Right renal cortex interstitium (tissue), 3 donors: ENCODE measurements at regions not wholly inside any gene's neighbourhood (a gene's known extent, or its start where the extent isn't known, plus 50 kb on each side); places are given as distances from the start of the nearest gene placed in this dataset.
A peak's percentile ranks its signal among the peaks of the same experiment; 100 is the strongest.

Source experiments
- DNase-seq, 3 donors: peaks; one replicate each; pipeline ENCODE4 v3.0.0-alpha.2; 2013; ENCODE audit warnings: low read depth in 3 of 3, low spot score in 2 of 3

DNA sequence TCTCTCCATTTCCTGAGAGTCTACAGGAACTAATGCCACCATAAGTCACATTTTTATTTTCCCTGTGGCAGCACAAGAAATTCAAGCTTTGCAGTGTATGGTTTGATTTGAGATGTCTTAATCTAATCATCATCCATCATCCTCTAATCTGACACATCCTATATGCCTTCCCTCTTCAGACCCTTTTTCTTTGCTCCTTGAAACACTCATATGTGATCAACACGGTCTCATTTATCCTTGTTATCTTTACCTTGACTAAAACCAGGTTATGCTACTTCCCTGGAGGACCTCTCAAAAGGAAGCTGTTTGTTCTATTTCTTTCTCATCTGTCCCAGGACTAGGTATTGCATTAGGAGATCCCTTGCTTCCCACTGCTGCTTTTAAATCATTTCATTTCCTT is 146.9 kb upstream of the MRPS30 start:
- no peak for DNase-seq

- no peak for DNase-seq
Measured at GRCh38 chr5:44660251-44660650, 148.5 kb upstream of the MRPS30 start.

- peak in 1 of 3 donors; percentile 32 for DNase-seq
Measured at GRCh38 chr5:44659334-44659733, 149.4 kb upstream of the MRPS30 start.

GRCh38 chr5:44652674-44653073 is 156.1 kb upstream of the MRPS30 start:
- no peak for DNase-seq

GRCh38 chr5:44646016-44646415 is 162.7 kb upstream of the MRPS30 start:
- no peak for DNase-seq

DNA sequence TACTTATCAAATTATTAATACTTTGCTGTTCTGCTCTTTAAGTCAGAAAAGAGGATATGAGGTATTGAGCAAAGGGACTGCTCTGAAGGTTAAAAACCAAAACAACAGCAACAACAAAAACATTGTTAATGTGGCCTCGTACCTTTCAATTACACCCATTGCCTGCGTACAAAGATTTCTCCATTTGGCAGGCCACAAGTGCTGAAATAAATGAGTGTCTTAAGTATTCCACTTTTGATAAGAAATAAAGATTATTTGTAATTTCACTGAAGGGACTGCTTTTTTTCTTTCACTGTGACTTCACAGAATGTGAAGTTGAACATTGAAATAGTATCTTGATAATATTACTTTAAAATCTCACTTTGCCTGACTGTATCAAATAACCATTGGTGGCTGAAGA is 163.2 kb upstream of the MRPS30 start:
- DNase-seq, result no peak

DNA sequence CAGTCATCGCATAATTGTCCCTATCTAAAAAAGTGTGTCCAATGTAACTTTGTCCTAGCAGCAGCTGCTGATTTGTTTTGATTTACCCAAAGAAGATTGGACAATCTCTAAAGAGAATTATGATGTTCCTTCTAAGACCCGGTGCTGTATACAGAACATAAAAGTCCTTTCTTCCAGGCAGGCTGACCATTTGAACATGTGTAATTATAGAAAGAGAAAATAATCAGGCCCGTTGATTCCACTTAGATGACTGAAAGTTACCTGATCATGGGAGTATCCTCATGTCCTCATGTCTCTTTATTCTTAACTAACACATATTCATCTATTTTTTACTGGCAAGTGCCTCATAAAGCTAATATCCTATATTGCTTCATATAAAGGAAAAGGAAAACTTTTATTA is 164.1 kb upstream of the MRPS30 start:
- DNase-seq, result no peak

DNA sequence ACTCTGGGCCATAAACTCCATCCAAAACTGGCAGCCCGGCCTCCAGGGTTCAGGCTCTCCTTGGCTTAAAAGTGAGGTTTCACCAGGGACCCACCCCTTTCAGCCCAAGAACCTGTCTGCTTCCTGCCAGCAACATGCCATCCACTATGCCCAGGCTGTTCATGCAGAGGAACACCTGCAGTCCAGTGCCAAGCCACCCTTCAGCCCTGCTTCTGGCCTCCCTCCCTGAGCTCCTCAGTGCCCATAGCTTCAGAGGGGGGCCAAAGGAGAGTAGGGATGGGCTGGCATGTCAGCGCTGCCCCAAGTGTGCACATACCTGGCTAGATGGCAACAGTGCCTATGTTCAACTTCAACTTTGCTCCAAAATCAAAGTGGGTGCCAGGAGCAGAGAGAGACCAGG is 166.9 kb upstream of the MRPS30 start:
- DNase-seq, result no peak

- DNase-seq, result no peak
Measured at GRCh38 chr5:44640945-44641456, 167.7 kb upstream of the MRPS30 start.

GRCh38 chr5:44637916-44638869 is 170.6 kb upstream of the MRPS30 start:
- no peak for DNase-seq

DNA sequence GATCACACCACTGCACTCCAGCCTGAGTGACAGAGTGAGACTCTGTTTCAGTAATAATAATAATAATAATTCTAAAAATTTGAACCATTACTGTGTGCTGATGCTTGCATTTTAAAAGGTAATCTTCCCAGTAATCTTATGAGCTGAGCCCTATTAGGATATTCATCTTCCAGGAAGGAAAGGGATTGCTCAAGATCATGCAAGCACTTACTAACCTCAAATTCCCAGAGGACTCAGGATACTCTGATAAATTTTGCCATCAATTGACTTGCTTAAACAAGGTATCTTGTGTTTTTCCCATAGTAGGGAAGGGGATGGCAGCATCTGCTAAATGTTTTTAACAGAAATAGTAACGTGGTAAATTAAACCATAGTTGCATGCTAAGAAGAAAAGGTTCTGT is 176.4 kb upstream of the MRPS30 start:
- DNase-seq, result no peak

DNA sequence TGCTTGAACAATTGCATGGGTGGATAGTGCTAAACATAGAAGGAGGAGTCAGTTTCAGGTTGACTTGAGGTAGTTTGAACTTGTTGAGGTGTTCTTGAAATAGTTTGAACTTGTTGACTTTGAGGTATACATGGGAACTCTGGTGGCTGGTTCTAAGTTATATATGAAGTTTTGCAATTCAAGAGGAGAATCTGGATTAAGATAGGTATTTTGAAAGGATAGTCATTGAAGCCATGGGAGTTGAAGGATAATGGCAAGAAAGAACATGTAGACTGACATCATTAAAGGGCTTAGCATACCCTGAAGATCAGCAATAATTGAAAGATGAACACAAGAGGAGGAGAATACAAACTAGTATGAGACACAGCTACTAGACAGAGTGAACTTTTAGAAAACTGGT is 181.9 kb upstream of the MRPS30 start:
- no peak for DNase-seq

GRCh38 chr5:44622331-44622730 is 186.4 kb upstream of the MRPS30 start:
- DNase-seq, result no peak

DNA sequence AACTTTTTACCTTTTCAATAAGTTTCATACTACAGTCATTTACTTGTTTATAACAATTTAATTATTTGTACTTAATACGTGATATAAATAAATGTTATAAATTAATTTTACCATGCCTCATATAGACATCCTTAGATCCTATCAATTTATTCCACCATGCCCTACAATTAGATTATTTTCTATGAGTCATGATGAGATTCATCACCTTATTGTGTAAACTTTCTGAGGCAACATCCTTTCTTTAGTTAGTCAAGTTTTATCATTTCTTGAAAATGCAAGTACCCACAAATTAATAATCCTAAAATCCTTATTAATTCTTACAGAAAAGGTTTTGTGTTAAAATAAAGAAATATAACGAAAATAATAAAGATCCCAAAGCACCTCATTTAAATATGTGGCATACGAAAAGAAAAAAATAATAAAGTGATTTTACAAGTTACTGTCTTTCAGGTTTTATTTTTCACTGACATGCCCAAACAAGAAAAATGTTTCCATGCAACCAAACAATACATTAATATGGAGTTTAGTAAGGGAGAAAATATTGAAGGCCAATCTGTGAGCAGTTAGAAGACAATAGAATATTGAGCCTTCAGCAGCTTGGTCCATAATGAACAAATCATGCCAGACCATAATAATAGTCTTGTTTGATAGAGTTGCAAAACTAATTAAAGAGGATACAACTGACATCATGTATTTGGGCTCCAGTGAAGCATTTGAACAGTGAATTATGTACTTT is 188.7 kb upstream of the MRPS30 start:
- no peak for DNase-seq

DNA sequence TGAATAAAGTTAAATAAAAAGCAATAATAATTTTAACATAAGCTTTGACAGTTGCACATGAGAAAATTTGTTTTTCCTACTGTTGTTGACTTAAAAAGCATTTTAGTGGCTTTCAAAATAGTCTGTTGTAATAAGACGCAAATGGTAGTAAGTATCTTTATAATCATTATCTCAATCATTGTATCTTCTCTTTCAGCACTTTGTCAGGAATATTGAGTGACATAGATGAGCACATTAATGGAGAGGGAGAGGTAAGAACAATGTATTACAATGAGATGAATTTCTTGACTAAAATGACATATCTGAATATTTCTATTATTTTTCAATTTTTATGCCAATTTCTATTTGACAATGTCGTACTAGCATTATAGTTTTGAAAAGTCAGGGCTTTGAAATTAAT is 193.9 kb upstream of the MRPS30 start:
- DNase-seq, result no peak

- no peak for DNase-seq
Measured at GRCh38 chr5:44613936-44614335, 194.8 kb upstream of the MRPS30 start.

DNA sequence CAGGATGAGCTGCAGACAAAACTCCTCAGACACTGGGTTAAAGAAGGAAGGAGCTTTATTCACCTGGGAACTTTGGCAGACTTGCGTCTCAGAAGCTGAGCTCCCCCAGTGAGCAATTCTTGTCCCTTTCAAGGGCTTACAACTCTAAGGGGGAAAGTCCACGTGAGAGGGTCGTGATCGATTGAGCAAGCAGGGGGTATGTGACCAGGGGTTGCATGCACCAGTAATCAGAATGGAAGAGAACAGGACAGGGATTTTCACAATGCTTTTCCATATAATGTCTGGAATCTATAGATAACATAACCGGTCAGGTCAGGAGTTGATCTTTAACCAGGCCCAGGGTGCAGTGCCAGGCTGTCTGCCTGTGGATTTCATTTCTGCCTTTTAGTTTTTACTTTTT is 202.8 kb upstream of the MRPS30 start:
- no peak for DNase-seq

DNA sequence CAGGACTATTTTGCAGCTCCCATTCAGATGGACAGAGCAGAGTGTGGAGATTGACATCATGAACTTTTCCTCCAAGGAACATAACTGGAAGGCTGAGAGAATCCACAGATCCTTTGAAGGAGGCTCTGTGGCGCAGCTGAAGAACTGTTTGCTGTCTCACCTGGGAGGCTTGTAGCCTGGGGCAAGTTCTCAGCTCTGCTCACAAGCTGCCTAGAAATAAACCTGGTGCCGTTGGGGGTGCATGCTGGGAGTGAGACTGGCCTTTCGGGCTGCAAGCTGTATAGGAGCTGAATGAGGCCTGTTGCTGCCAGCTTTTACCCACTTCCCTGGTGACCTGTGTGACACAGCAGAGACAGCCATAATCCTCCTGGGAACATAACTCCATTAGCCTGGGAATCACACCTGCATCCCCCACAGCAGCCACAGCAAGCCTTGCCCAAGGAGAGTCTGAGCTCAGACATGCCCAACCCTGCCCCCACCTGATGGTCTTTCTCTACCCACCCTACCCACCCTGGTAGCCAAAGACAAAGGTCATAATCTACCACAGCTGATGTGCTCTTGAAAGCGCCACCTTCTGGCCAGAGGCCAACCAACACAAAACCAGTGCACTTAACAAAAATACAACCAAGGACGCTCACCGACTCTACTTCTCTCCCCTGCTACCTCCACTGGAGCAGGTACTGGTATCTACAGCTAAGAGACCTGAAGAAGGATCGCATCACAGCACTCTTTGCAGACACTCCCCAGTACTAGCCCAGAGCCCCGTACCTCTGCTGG is 205.1 kb upstream of the MRPS30 start:
- no peak for DNase-seq

DNA sequence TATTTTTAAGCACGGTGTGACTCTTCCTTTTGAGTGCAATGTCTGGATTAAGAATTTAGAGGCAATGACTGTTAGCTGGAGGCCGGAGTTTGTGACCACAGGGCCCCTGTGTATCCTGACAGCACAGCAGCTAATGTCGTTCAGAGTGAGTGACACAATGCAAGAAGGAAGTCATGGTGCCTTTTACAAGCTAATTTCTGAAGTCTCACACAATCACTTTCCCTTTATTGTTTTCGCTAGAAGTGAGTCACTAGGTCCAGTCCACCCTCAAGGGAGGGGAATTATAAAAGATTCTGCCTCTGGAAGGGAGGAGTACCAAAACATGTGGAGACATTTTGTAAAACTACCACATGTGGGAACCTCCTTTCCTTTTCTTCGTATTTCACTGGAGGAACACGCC is 185.5 kb upstream of the FGF10 start:
- no peak for DNase-seq

DNA sequence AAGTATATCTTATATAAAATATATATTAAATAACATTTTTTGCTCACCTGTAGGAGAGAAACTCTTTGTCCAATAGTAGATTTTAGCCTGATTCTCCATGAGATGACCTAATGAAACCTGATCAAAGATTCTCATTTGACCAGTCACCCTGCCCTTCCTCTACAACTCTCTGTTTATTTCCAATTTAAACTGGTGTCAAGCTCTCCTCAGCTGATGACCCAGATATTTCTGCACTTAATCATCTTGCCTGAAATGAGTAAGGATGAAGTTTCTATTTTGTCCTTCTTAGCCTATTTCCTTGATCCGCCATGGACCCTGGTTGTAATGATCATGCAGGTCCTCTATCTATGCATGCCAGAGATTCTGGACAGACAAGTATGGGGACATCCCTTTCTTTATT is 179.3 kb upstream of the FGF10 start:
- no peak for DNase-seq

DNA sequence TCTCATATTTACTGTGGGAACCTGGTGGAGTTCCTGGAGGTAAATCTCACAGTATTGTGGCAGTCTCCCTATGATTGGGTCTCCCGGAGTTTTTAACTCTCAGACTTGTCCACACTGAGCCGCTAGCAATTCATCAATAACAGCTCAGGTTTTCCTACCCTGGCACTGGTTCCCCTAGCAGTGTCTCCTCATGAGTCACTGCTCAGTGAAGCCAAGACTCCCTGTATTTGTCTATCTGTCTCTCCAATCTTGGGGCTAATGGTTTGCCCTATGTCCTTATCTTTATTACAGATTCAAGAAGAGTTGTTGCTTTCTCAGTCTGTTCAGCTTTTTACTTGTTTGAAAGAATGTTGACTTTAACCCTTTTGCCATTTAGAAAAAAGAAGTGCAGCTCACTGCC is 176.7 kb upstream of the FGF10 start:
- DNase-seq, result no peak
